22Rv1 (cell line): ENCODE measurements at regions not wholly inside any gene's neighbourhood (a gene's known extent, or its start where the extent isn't known, plus 50 kb on each side); places are given as distances from the start of the nearest gene placed in this dataset.

Experiments
- CTCF ChIP-seq: fragments of 450-650 bp; IDR thresholded peaks from 2 replicates; pipeline ENCODE4 v1.5.1; 2017; ENCODE audit warnings: mild to moderate bottlenecking
- ZFX ChIP-seq: fragments of 450-650 bp; IDR thresholded peaks from 2 replicates; pipeline ENCODE4 v1.6.1; 2017; ENCODE audit warnings: antibody characterized with exemption, borderline replicate concordance

DNA sequence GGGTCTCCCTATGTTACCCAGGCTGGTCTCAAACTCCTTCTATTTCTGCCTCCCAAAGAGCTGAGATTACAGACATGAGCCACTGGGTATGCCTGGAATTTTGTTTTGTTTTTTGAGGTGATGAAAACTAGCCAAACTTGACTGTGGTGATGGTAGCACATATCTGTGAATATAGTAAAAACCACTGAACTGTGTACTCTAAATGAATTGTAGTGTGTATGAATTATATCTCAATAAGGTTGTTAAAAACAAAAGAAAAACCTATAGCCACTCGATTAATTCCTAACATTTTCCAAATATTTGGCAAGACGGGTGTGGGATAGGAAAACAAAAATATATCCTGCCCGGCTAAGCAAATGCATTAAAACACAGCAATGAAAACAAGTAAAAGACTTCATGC is 1302.3 kb upstream of the CHAC2 start:
- TF ChIP-seq CTCF (no peak), ZFX (no peak)
